Activated naive CD4-positive, alpha-beta T cell treated with anti-CD3 and anti-CD28 coated beads, Interleukin-2, amount 10 ng/mL, durations not matched to agents 7 days and 5 days (primary cell): ENCODE measurements at regions not wholly inside any gene's neighbourhood (a gene's known extent, or its start where the extent isn't known, plus 50 kb on each side); places are given as distances from the start of the nearest gene placed in this dataset.
"Not testable (repeated sequence)": the region's sequence is repeated elsewhere in the genome, so short reads cannot be mapped to it uniquely, and the experiment has no call there.

Experiments used
- CTCF ChIA-PET: fragments of 350-600 bp; sonication (Branson Sonifier 250); formaldehyde crosslinking; loops from one replicate; lab custom pipeline; 2021; ENCODE audit warnings: antibody characterized with exemption; lab: Charles Lee
- DNase-seq: peaks from one replicate; pipeline ENCODE4 v3.0.0-alpha.2; 2020
- H3K27ac Mint-ChIP-seq: one replicate; pipeline ENCODE4 v1.8.0; 2021; ENCODE audit warnings: mild to moderate bottlenecking, moderate library complexity, mixed read lengths
- H3K27me3 Mint-ChIP-seq: one replicate; pipeline ENCODE4 v1.8.0; 2021; ENCODE audit warnings: mild to moderate bottlenecking, mixed read lengths
- H3K36me3 Mint-ChIP-seq: one replicate; pipeline ENCODE4 v1.8.0; 2021; ENCODE audit warnings: mixed read lengths
- H3K4me1 Mint-ChIP-seq: one replicate; pipeline ENCODE4 v1.8.0; 2021; ENCODE audit warnings: mixed read lengths
- H3K4me3 Mint-ChIP-seq: one replicate; pipeline ENCODE4 v1.8.0; 2021; ENCODE audit warnings: mild to moderate bottlenecking, moderate library complexity, mixed read lengths
- H3K9me3 Mint-ChIP-seq: one replicate; pipeline ENCODE4 v1.8.0; 2021; ENCODE audit warnings: mixed read lengths

DNA sequence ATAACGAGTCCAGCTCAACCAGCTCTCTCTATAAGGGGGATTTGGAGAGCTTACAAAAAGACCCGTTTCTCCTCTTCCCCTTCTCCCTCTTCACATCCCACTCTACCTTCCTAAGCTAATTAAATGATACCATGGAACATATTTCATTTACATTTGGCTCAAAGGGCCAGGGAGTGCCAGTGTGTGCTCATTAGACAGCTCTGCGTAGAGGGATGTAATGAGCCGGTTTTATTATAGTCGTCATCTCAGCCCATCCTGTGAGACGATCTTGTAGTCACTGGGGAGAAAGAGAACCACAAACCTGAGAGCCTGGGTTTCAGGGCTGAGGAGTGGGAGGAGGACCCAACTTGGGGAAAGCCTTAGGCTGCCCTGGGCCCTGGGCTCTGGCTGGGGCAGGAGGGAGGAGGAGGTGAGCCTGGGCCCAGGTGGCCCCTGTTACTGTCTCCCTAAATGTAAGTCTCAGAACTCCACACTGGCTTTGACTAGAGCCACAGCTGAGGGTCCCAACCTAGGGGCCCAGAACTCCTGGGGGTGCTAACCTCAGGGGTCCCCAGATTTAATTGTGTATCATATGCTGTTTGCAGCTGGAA, 354.6 kb downstream of the MATN1 start:
- no peaks in the 10 kb centered on the region for H3K36me3 Mint-ChIP-seq

DNA sequence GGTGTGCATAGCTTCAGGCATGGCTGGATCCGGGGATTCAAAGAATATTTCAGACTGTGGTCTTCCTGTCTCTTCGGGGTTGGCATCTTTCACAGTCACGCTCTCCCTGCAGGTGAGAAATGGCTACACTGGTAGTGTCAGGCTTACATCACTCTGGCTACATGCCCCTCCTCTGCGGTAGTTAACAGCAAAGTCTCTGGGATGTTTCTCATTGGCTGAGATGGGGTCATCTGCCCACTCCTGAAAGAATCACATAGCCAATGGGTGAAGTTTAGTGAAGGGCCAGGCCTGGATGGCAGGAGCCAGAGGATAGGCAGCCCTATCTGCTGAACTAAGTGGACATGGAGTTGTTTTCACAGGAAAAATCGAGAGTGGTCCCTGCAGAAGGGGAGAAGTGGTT, 356.5 kb downstream of the MATN1 start:
- Mint-ChIP-seq H3K27me3 (peaks cover 6% of the 10 kb centered on the region), H3K27ac (no peak overlapping the region), H3K9me3 (no peaks in the 10 kb centered on the region), H3K4me3 (no peak overlapping the region), H3K36me3 (no peaks in the 10 kb centered on the region), H3K4me1 (no peaks in the 10 kb centered on the region)
- CTCF ChIA-PET: no interaction called here
- no peak for DNase-seq

More for the DNA sequence above, 354.6 kb downstream of the MATN1 start:
- Mint-ChIP-seq H3K27ac (no peak overlapping the region), H3K9me3 (no peaks in the 10 kb centered on the region), H3K4me1 (no peaks in the 10 kb centered on the region), H3K4me3 (no peak overlapping the region), H3K27me3 (peaks cover 13% of the 10 kb centered on the region)
- DNase-seq: no peak
- CTCF ChIA-PET: interaction anchor here (0.7 kb wide), 1 partner anchor 12 kb away, joined by 4 read pairs; no protein-coding TSS in a partner anchor

DNA sequence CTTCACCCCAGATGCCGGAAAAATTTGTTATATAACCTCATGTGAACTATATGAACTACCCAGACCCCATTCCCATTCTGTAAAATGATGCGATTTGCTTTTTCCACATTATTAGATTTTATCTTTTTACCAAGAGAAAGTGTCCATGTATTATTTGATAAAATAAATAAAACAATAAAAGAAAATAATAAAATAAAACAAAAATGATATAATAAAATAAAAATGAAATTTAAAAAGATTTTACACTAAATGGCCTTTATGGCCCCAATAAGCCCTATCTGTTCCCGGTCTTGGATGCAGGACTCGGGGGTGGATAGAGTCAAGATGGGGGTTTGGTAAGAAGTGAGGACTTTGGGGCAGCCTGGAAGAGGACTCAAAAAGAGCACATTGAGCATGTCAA, 357.2 kb downstream of the MATN1 start:
- Mint-ChIP-seq H3K4me1 (no peaks in the 10 kb centered on the region), H3K27ac (no peak overlapping the region), H3K27me3 (peaks cover 6% of the 10 kb centered on the region), H3K9me3 (no peaks in the 10 kb centered on the region), H3K4me3 (no peak overlapping the region), H3K36me3 (no peaks in the 10 kb centered on the region)
- DNase-seq: no peak
- CTCF ChIA-PET: no interaction called here

DNA sequence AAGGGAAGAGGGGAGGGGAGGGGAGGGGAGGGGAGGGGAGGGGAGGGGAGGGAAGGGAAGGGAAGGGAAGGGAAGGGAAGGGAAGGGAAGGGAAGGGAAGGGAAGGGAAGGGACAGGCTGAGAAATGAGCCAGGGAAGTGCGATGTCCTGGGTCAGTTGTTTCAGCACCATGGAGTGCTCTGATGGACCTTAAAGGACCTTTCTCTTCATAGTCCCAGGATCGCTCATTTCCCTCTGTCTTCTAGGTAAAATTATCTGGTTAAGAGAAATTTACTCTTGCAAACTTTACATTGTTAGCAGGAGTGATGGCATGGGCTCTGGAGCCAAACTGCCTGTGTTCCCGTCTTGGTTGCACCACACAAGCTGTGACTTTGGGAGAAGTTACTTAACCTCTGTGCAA, 357.8 kb downstream of the MATN1 start:
- CTCF ChIA-PET: no interaction called here
- Mint-ChIP-seq H3K27me3 (peaks cover 6% of the 10 kb centered on the region), H3K4me3 (no peak overlapping the region), H3K27ac (no peak overlapping the region), H3K36me3 (no peaks in the 10 kb centered on the region), H3K9me3 (no peaks in the 10 kb centered on the region), H3K4me1 (no peaks in the 10 kb centered on the region)
- DNase-seq: no peak

DNA sequence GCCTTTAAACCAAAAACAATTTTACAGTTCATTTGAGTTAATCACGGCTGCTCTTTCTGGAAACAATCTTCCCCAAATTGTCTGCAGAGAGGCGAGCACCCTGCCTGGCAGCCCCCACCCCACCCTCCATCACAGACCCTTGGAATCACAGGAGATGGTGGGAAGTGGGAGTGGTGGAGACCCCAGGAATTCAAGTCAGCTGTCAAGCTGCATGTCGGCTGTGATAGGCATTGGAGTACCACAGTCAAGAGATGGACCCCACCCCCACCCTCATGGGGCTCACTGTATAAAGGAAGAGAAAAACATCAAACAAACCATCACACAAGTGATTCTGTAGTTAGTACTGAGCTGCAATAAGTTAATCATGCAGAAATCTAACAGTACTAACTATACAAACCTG, 360.4 kb downstream of the MATN1 start:
- H3K36me3 Mint-ChIP-seq: no peaks in the 10 kb centered on the region
- CTCF ChIA-PET: interaction anchor here (1.2 kb wide), 1 partner anchor 18 kb away, joined by 3 read pairs; no protein-coding TSS in a partner anchor
- H3K27ac Mint-ChIP-seq: no peak overlapping the region
- no peaks in the 10 kb centered on the region for H3K9me3 Mint-ChIP-seq
- no peak for DNase-seq
- no peak overlapping the region for H3K4me3 Mint-ChIP-seq
- H3K4me1 Mint-ChIP-seq: no peaks in the 10 kb centered on the region
- H3K27me3 Mint-ChIP-seq: peaks cover 12% of the 10 kb centered on the region

DNA sequence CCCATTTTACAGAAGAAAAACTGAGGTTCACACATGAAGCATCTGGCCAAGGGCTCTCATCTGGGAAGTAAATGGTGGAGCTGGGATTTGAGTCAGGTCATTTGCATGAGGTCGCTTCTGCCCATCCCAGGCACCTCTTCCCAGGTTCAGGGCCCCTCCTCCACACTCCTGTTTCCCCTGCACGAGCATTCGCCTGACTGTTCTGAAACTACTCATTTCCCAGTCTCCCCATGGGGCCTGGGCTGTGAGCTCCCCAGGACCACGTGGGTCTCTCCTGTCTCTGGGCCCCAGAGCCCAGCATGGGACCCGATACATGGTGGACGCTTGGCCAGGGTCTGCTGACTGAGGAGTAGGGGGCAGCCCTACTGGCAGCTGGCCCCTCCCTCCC, 360.8 kb downstream of the MATN1 start:
- peaks cover 12% of the 10 kb centered on the region for H3K27me3 Mint-ChIP-seq
- no peaks in the 10 kb centered on the region for H3K36me3 Mint-ChIP-seq
- H3K4me1 Mint-ChIP-seq: no peaks in the 10 kb centered on the region
- no peak for DNase-seq
- no peak overlapping the region for H3K27ac Mint-ChIP-seq
- no peaks in the 10 kb centered on the region for H3K9me3 Mint-ChIP-seq
- CTCF ChIA-PET: interaction anchor here (1.2 kb wide), 1 partner anchor 19 kb away, joined by 3 read pairs; no protein-coding TSS in a partner anchor
- H3K4me3 Mint-ChIP-seq: no peak overlapping the region

DNA sequence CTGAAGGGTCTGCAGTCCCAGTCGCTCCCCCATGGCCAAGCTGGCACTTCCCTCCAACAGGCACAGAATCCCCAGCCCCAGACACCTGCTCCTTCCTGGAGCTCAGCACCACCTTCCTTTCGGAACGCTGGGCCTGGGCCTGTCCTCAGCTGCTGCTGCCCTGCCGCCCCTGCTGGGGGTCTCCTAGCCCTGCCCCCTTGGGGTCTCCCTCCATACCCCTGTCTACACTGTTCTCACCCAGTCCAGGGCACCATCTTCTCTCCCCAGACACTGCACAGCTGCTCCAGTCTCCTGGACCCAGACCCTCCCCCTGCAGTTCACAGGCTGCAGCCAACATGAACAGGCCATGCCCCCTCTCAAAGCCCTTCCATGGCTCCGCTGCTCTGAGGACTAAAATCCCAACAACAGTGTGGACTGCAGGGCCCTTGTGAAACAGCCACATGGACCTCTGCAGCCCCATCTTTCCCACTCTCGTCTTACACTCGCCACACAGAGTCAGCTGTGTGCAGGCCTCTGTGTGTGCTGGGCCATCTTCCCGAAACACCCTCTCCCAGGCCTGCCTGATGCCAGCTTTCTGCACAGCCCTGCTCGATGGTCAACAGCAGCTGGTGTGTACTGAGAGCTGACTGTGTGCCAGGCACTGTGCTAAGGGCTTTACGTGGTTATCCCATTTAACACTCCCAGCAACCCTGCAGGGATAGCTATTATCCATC, 361.3 kb downstream of the MATN1 start:
- H3K9me3 Mint-ChIP-seq, H3K27ac Mint-ChIP-seq, DNase-seq, CTCF ChIA-PET, H3K4me1 Mint-ChIP-seq, H3K4me3 Mint-ChIP-seq, H3K36me3 Mint-ChIP-seq: not testable (repeated sequence)
- H3K27me3 Mint-ChIP-seq: peaks cover 12% of the 10 kb centered on the region

DNA sequence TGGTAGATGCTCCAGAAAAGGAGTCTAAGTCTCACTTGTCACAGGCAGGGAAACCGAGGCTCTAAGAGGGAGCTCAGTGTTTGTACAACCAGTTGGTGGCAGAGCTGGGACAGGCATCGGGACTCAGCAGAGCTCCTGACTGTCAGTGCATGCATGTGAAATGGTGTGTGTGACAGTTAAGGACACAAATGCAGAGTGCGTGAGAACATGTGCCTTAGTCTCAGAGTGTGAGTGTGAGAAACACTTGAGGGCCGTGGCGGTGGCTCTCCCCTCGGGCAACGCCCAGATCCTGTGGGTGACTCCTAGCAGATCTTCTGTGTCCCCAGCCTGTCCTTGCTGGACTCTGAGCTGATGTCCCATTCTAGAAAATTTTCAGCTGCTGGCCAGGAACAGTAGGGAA, 362.6 kb downstream of the MATN1 start:
- H3K4me3 Mint-ChIP-seq: no peak overlapping the region
- no peaks in the 10 kb centered on the region for H3K36me3 Mint-ChIP-seq
- H3K27ac Mint-ChIP-seq: no peak overlapping the region
- CTCF ChIA-PET: no interaction called here
- peaks cover 16% of the 10 kb centered on the region for H3K27me3 Mint-ChIP-seq
- H3K4me1 Mint-ChIP-seq: no peaks in the 10 kb centered on the region
- no peak for DNase-seq
- H3K9me3 Mint-ChIP-seq: no peaks in the 10 kb centered on the region

DNA sequence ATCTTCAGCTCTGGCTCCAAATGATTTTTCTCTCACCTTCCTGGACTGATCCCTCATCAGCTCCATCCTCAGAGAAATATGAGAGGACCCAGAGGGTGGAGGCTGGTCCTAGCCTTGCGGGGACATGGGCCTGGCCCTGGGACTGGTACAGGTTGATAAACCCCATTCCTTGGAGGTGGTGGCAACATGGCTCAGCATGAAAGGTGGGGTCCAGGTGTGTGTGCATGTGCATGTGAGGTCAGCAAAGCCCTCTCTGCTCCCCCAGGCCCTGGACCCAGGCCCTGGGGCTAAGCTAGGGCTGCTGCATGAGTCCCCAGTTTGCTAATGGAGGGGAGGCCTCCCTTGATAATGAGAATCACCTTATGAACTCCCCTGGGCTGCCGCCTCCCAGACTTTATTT, 363.1 kb downstream of the MATN1 start:
- H3K4me1 Mint-ChIP-seq: no peaks in the 10 kb centered on the region
- no peaks in the 10 kb centered on the region for H3K9me3 Mint-ChIP-seq
- CTCF ChIA-PET: no interaction called here
- no peak overlapping the region for H3K4me3 Mint-ChIP-seq
- no peaks in the 10 kb centered on the region for H3K36me3 Mint-ChIP-seq
- no peak overlapping the region for H3K27ac Mint-ChIP-seq
- no peak for DNase-seq
- peaks cover 18% of the 10 kb centered on the region for H3K27me3 Mint-ChIP-seq

DNA sequence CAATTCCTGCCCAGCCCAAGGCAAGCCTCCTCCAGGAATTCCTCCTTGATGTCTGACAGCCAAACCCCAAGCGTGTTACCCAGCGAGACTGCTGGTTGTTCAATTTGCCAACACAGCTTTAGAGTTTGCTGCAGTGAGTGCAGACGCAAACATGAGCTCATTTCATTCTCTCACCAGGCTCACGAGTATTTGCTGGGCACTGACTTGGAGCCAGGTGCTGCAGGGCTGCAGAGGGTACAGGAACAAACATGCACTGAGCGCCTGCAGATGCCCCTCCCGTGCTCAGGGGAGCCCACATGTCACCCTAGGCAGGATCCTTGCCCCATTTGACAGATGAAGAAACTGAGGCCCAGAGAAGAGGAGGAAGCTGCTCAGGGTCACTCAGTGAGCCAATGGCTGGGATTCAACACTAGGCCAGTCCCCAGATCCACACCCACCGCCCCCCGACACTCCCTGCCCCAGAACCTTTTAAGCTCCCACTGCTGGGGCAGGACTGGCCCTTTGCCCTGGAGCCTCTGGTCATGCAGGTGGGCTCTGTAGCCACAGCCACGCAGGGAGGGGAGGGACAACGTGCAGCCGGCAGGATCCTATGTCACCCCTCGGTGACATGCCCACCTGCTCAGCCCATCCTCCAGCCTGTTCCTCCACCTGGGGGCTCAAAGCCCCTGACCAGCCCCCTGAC, 363.7 kb downstream of the MATN1 start:
- Mint-ChIP-seq H3K27me3 (peaks cover 15% of the 10 kb centered on the region), H3K36me3 (no peaks in the 10 kb centered on the region), H3K9me3 (no peaks in the 10 kb centered on the region), H3K4me3 (no peak overlapping the region), H3K27ac (no peak overlapping the region), H3K4me1 (no peaks in the 10 kb centered on the region)
- DNase-seq: no peak
- CTCF ChIA-PET: no interaction called here

DNA sequence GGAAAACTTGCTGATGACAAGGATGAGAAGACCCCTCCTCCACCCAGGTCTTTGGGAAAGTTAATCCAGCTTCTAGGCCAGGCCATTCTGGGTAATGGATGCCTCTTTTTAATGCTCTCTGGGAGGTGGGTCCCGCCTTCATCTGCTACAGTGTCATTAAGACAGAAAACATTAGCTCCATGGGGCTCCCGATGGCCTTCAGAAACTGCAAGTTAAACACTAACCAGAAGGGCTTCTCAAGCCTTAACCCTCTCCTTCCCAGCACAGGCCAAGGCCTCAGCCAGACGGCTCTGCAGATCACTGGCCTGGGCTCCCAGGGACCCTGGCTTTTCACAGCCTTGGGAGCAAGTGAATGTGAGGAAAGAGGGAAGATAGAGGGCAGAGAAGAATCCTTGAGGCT, 364.9 kb downstream of the MATN1 start:
- Mint-ChIP-seq H3K9me3 (no peaks in the 10 kb centered on the region), H3K4me3 (no peak overlapping the region), H3K27me3 (peaks cover 19% of the 10 kb centered on the region), H3K27ac (no peak overlapping the region), H3K36me3 (no peaks in the 10 kb centered on the region), H3K4me1 (no peaks in the 10 kb centered on the region)
- no peak for DNase-seq
- CTCF ChIA-PET: no interaction called here

DNA sequence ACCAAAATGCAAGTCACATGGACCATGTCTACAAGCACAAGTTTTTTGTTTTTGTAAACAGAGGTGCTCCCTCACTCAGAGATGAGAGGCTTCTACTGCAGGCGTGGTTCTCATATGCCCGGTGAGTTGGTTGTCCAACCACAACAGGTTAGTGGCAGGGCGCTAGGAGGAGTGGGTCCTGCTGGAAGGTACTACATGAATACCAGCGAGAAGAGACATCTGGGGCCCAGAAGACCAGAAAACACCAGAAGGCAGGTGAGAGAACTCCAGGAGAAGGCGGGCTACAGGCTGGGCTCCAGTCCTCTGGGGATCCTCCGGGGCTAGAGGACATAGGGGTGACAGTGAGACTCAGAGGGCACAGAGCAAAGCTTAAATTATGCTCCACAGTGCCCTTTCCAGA, 366.5 kb downstream of the MATN1 start:
- no peak for DNase-seq
- peaks cover 19% of the 10 kb centered on the region for H3K27me3 Mint-ChIP-seq
- H3K4me1 Mint-ChIP-seq: no peaks in the 10 kb centered on the region
- no peak overlapping the region for H3K27ac Mint-ChIP-seq
- H3K4me3 Mint-ChIP-seq: no peak overlapping the region
- H3K9me3 Mint-ChIP-seq: no peaks in the 10 kb centered on the region
- CTCF ChIA-PET: no interaction called here
- H3K36me3 Mint-ChIP-seq: no peaks in the 10 kb centered on the region

DNA sequence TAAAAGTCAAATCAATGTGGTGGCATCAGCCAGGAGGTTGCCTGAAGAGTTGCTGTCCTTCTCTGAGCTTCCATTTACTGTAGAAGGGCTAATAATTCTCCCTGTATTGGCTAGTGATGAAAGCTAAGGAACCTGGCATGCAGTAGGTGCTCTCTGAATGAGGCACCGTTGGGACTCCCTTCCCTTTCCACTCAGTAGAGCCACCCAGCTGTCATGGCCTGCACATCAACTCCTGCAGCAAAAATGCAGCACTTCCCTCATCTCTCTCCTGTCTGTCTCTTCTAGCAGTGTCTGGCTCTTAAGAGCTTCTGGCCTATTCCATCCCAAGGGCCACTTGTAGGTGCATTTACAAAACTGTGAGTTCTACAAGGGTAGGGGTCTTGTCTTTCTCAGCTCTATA, 369.0 kb downstream of the MATN1 start:
- Mint-ChIP-seq H3K27me3 (peaks cover 19% of the 10 kb centered on the region), H3K4me1 (no peaks in the 10 kb centered on the region), H3K36me3 (no peaks in the 10 kb centered on the region), H3K9me3 (no peaks in the 10 kb centered on the region), H3K27ac (no peak overlapping the region), H3K4me3 (no peak overlapping the region)
- CTCF ChIA-PET: interaction anchor here (1.3 kb wide), 1 partner anchor 26 kb away, joined by 4 read pairs; no protein-coding TSS in a partner anchor
- DNase-seq: no peak

DNA sequence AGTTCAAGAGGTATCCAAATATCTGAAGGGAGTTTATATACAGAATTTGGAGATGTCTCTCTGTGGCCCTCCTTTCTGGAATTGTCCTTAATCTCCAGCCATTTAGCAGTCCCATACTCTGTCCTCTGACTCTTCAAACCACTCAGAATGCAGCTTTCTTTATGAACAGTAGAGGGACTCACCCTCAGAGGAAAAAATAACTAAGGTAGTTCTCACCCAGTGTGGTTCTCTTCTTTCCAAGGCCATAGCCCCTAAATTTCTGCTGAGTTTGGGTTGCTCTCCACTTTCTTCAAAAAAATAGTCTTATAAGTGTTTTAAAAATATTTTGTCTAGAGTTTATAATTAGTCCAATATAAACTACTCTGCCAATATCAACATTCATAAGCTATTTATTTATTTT, 369.7 kb downstream of the MATN1 start:
- peaks cover 16% of the 10 kb centered on the region for H3K27me3 Mint-ChIP-seq
- CTCF ChIA-PET: interaction anchor here (1.3 kb wide), 1 partner anchor 27 kb away, joined by 4 read pairs; no protein-coding TSS in a partner anchor
- H3K36me3 Mint-ChIP-seq: no peaks in the 10 kb centered on the region
- H3K4me1 Mint-ChIP-seq: no peaks in the 10 kb centered on the region
- H3K9me3 Mint-ChIP-seq: no peaks in the 10 kb centered on the region
- H3K4me3 Mint-ChIP-seq: no peak overlapping the region
- DNase-seq: no peak
- no peak overlapping the region for H3K27ac Mint-ChIP-seq
